KMS-11 (cell line): ENCODE measurements at regions not wholly inside any gene's neighbourhood (a gene's known extent, or its start where the extent isn't known, plus 50 kb on each side); places are given as distances from the start of the nearest gene placed in this dataset.

Experiments
- H2AFZ ChIP-seq: fragments of 200-600 bp; sonication (generic); 2 replicates; pipeline ENCODE4 v1.6.1; 2016; ENCODE audit warnings: antibody characterized with exemption, mixed run types, low read depth
- H3K27ac ChIP-seq: fragments of 200-600 bp; sonication (generic); 2 replicates; pipeline ENCODE4 v1.6.1; 2016; ENCODE audit warnings: mild to moderate bottlenecking, mixed run types
- H3K27me3 ChIP-seq: fragments of 200-600 bp; sonication (generic); 2 replicates; pipeline ENCODE4 v1.6.1; 2017; ENCODE audit warnings: mild to moderate bottlenecking, low read depth, mixed run types, moderate library complexity; ENCODE audit not compliant: insufficient read depth
- H3K36me3 ChIP-seq: fragments of 200-600 bp; sonication (generic); 2 replicates; pipeline ENCODE4 v1.6.1; 2017; ENCODE audit warnings: mild to moderate bottlenecking, mixed run types; ENCODE audit not compliant: insufficient read depth
- H3K4me1 ChIP-seq: fragments of 200-600 bp; sonication (generic); 2 replicates; pipeline ENCODE4 v1.6.1; 2016; ENCODE audit warnings: mild to moderate bottlenecking, low read depth, mixed run types; ENCODE audit not compliant: poor library complexity, severe bottlenecking
- H3K4me2 ChIP-seq: fragments of 200-600 bp; sonication (generic); 2 replicates; pipeline ENCODE4 v1.7.0; 2016; ENCODE audit warnings: mild to moderate bottlenecking, mixed run types
- H3K4me3 ChIP-seq: fragments of 200-600 bp; sonication (generic); IDR thresholded peaks from 2 replicates; pipeline ENCODE4 v1.6.1; 2017; ENCODE audit warnings: low read depth, low read length, mixed read lengths; ENCODE audit not compliant: insufficient read depth
- H3K79me2 ChIP-seq: fragments of 200-600 bp; sonication (generic); 2 replicates; pipeline ENCODE4 v1.6.1; 2016; ENCODE audit warnings: low read depth, mixed run types; ENCODE audit not compliant: insufficient read depth
- H3K9ac ChIP-seq: fragments of 200-600 bp; sonication (generic); 2 replicates; pipeline ENCODE4 v1.6.1; 2016; ENCODE audit warnings: mild to moderate bottlenecking, mixed run types
- H4K20me1 ChIP-seq: fragments of 200-600 bp; sonication (generic); 2 replicates; pipeline ENCODE4 v1.6.1; 2016; ENCODE audit warnings: mild to moderate bottlenecking, mixed run types; ENCODE audit not compliant: insufficient read depth
- CTCF ChIP-seq: fragments of 200-600 bp; sonication (generic); conservative IDR thresholded peaks from 2 replicates; pipeline ENCODE4 v1.6.1; 2017; ENCODE audit warnings: low read depth, mild to moderate bottlenecking, antibody characterized with exemption, low read length, moderate library complexity, mixed read lengths

- no peaks in the 10 kb centered on the region for H3K36me3 ChIP-seq
- no peak overlapping the region for H3K4me3 ChIP-seq
- no peak for TF ChIP-seq CTCF
- no peak overlapping the region for H3K27ac ChIP-seq
- H3K4me1 ChIP-seq: no peaks in the 10 kb centered on the region
- H3K9ac ChIP-seq: no peak overlapping the region
- no peaks in the 10 kb centered on the region for H3K79me2 ChIP-seq
- H3K27me3 ChIP-seq: no peaks in the 10 kb centered on the region
- H4K20me1 ChIP-seq: no peaks in the 10 kb centered on the region
- no peak overlapping the region for H2AFZ ChIP-seq
- no peak overlapping the region for H3K4me2 ChIP-seq
These were observed 212.0 kb downstream of the DHX15 start for GRCh38 chr4:24372341-24372740.

GRCh38 chr4:24370421-24370820 is 213.9 kb downstream of the DHX15 start:
- H3K9ac ChIP-seq: no peak overlapping the region
- no peaks in the 10 kb centered on the region for H3K36me3 ChIP-seq
- H2AFZ ChIP-seq: no peak overlapping the region
- H3K4me3 ChIP-seq: no peak overlapping the region
- no peak overlapping the region for H3K27ac ChIP-seq
- TF ChIP-seq CTCF: no peak
- no peaks in the 10 kb centered on the region for H3K4me1 ChIP-seq
- no peaks in the 10 kb centered on the region for H3K27me3 ChIP-seq
- no peak overlapping the region for H3K4me2 ChIP-seq
- H3K79me2 ChIP-seq: no peaks in the 10 kb centered on the region
- H4K20me1 ChIP-seq: no peaks in the 10 kb centered on the region

- H3K36me3 ChIP-seq: no peaks in the 10 kb centered on the region
- H3K4me3 ChIP-seq: no peak overlapping the region
- H2AFZ ChIP-seq: no peak overlapping the region
- no peaks in the 10 kb centered on the region for H3K4me1 ChIP-seq
- no peak overlapping the region for H3K4me2 ChIP-seq
- no peak for TF ChIP-seq CTCF
- H3K9ac ChIP-seq: no peak overlapping the region
- H3K27ac ChIP-seq: no peak overlapping the region
- no peaks in the 10 kb centered on the region for H3K79me2 ChIP-seq
- H3K27me3 ChIP-seq: no peaks in the 10 kb centered on the region
- H4K20me1 ChIP-seq: no peaks in the 10 kb centered on the region
These were observed 214.8 kb downstream of the DHX15 start for GRCh38 chr4:24369507-24370029.

GRCh38 chr4:24368801-24369200 is 215.6 kb downstream of the DHX15 start:
- no peaks in the 10 kb centered on the region for H3K27me3 ChIP-seq
- no peak for TF ChIP-seq CTCF

More at GRCh38 chr4:24368801-24369200, 215.6 kb downstream of the DHX15 start:
- Histone ChIP-seq H3K9ac (no peak overlapping the region), H3K4me1 (no peaks in the 10 kb centered on the region), H3K4me3 (no peak overlapping the region), H3K4me2 (no peak overlapping the region), H3K36me3 (no peaks in the 10 kb centered on the region), H2AFZ (no peak overlapping the region), H3K27ac (no peak overlapping the region), H4K20me1 (no peaks in the 10 kb centered on the region), H3K79me2 (no peaks in the 10 kb centered on the region)
